ENCODE measurements at regions not wholly inside any gene's neighbourhood (a gene's known extent, or its start where the extent isn't known, plus 50 kb on each side); places are given as distances from the start of the nearest gene placed in this dataset.
"Not testable (repeated sequence)": the region's sequence is repeated elsewhere in the genome, so short reads cannot be mapped to it uniquely, and the experiment has no call there.

- no peak for DNase-seq (ENCODE audit: extremely low read depth in 1 of 2, low read depth in 1 of 2)
Observed at GRCh38 chr13:109941951-109942350, 155.6 kb upstream of the IRS2 start.

DNA sequence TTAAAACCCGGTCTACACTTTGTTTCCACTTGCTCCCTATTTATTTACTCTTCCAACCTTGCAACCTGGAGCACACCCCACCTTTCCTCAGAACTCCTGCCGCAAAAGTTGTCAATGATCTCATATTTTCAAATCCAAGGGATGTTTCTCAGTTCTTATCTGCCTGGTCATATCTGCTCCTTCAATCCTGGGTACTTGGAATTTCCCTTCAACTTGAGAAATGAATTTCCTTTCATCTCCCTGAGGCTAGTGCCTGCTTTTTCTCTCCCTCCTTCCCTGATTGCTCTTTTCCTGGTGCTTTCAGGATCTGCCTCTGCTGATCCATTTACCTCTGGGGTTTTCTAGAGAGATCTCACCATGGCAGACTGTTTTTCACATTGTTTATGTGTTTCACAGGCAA lies 154.8 kb upstream of the IRS2 start:
- no peak for DNase-seq (ENCODE audit: extremely low read depth in 1 of 2, low read depth in 1 of 2)

DNA sequence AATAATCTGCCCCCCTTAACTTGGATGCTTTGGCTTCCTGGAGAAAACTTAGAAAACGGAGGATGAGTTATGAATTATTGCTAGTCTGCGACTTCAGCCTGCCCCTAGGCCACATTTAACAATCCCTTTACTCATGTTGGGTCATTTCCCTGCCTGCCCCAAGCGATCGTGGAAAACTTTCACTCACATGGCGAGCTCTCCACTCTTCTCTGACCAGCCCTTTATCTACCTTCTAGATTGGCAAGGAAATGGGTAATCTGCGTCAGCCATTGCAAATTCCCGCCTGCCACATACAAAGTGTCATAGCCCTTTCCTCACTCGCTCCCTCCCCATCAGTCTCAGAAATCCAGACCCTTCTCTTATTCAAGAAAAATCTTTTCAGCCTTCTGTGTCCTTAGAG lies 154.3 kb upstream of the IRS2 start:
- no peak for DNase-seq (ENCODE audit: extremely low read depth in 1 of 2, low read depth in 1 of 2)

GRCh38 chr13:109939838-109940237 lies 153.5 kb upstream of the IRS2 start:
- no peak for DNase-seq (ENCODE audit: extremely low read depth in 1 of 2, low read depth in 1 of 2)

- DNase-seq (ENCODE audit: extremely low read depth in 1 of 2, low read depth in 1 of 2): no peak
Observed at GRCh38 chr13:109939180-109939579, 152.8 kb upstream of the IRS2 start.

- DNase-seq (ENCODE audit: extremely low read depth in 1 of 2, low read depth in 1 of 2): no peak
Observed at GRCh38 chr13:109938255-109938936, 152.0 kb upstream of the IRS2 start.

DNA sequence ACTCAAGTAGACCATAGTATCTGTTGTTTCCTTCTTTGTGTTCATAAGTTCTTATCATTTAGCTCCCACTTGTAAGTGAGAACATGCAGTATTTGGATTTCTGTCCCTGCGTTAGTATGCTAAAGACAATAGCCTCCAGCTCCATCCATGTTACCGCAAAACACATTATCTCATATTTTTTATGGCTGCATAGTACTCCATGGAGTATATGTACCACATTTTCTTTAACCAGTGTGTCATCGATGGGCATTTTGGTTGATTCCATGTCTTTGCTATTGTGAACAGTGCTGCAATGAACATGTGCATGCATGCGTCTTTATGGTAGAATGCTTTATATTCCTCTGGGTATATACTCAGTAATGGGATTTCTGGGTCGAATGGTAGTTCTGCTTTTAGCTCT lies 148.1 kb upstream of the IRS2 start:
- not testable (repeated sequence) for DNase-seq (ENCODE audit: extremely low read depth in 1 of 2, low read depth in 1 of 2)

DNA sequence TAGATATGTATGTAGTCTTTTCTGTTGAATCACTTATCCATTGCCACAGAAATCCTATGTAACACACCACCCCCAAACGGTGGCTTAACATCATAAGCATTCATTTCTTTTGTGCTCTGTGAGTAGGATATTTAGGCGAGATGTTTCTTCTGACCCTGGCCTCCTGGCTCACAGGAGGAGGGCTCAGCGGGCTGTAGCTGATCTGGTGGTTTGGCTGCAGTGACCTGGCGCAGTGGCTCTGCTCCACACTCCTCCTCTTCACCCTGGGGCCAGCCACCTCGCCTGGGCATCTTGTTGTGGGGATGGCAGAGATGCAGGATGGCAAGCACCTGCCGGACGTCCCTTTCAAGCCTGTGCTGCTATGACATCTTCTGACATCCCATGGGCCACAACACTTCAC lies 147.1 kb upstream of the IRS2 start:
- no peak for DNase-seq (ENCODE audit: extremely low read depth in 1 of 2, low read depth in 1 of 2)

DNA sequence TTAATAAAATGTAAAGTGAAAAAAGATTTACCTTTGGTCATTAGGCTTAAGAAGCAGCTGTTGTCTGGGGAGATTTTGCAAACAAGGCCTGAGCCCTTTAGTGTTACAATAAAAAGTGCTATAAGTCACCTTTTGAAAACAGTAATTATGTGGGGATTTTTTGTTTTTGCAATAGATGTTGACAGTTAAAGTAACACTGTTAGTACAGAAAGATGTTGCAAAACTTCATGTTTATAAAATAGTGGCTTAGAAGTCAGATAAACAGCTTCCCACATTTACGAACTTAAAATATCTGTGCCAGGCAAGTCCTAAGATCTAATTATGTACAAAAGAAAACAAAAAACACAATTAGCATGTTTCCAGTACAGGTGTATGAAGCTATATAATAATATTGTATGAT lies 138.0 kb upstream of the IRS2 start:
- DNase-seq (ENCODE audit: extremely low read depth in 1 of 2, low read depth in 1 of 2): no peak

- no peak for DNase-seq (ENCODE audit: extremely low read depth in 1 of 2, low read depth in 1 of 2)
Observed at GRCh38 chr13:109922518-109922917, 136.1 kb upstream of the IRS2 start.

DNA sequence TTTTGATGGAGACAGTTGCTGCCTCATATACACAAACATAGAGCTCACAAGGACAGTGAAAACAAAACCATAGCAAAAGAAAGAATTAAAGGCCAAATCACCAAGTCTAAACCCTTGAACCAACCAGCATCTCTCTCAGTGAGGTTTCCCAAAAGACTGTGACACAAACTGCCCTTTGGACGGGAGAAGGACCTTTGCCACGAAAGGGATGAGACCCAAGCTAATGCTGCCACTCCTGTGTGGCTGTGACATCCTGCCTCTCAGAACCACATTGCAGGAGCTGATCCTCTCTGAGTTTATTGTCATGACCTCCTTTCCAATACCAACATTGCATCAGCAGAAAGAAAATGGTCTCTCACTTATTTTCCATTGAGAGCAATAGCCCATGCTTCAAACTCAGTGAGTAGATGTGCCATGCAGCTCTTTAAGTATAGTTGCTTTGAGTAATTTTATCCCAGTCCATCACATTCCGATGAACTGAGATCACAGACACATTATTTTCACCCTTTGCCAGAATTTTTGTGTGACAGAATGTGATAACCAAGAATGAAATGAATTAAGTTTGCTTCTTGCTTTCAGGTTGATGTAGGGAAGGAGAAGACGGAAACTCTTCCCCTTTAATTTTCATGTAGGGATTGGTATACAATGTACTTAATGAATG lies 133.5 kb upstream of the IRS2 start:
- DNase-seq (ENCODE audit: extremely low read depth in 1 of 2, low read depth in 1 of 2): no peak

DNA sequence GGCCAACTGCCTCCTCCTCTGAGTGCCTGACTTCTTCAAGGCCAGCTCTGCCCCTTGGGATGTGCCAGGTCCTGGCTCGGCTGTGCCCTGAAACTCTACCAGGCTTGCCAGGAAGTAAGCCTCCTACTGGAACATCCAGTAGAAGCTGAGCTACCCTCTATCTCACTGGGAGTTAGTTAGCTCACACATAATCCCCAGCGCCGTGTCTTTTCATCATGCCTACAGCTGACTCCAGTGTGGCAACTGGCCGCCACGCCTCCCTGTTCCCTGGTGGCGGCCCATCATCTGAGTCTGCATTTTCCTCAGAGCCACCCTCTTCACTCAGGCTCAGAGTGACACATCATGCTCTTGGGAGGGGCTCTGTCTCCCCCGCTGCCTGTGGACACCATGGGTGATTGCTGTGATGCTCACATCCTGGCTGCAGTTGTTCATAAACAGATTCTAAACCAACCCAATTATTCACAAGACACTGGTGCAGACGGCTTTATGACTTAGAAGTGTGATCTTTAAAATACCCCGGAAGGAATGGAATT lies 131.9 kb upstream of the IRS2 start:
- no peak for DNase-seq (ENCODE audit: extremely low read depth in 1 of 2, low read depth in 1 of 2)

DNA sequence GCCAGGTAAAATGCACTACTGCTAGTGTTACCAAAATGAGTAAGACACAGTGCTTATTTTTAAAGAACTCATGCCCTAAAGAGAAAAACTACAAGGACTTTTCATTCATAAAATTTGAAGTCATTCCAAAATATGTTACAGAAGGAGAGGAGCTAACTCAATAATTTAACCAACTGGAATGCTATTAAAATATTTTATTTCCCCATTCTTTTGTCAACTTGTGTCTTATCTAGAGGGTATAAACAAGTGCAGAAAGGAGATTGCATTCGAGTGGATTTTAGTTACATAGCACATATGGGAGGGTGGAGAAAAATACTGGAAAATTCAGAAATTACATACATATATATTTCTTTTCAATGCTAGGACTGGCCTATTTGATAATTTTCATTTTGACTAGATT lies 131.0 kb upstream of the IRS2 start:
- DNase-seq (ENCODE audit: extremely low read depth in 1 of 2, low read depth in 1 of 2): no peak

DNA sequence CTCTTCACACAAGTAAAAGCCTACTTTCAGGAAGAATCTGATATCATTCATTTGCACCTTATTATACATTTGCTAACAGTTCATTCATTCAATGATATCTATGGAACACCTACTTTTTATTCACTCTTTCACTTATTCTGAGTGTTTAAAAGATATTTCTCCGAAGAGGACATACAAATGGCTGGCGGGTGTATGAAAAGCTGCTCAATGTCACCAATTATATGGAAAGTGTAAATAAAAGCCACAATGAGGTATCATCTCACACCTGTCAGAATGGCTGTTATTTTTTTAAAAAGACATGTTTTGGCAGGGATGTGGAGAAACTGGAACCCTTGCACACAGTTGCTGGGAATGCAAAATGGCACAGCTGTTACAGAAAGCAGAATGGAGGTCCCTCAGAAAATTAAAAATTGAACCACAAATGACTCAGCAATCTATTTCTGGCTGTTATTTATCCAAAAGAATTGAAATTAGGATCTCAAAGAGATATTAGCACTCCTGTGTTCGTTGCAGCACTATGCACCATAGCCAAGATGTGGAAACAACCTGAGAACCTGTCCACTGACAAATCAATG lies 127.6 kb upstream of the IRS2 start:
- DNase-seq (ENCODE audit: extremely low read depth in 1 of 2, low read depth in 1 of 2): no peak

GRCh38 chr13:109913186-109913585 lies 126.8 kb upstream of the IRS2 start:
- no peak for DNase-seq (ENCODE audit: extremely low read depth in 1 of 2, low read depth in 1 of 2)

- DNase-seq (ENCODE audit: extremely low read depth in 1 of 2, low read depth in 1 of 2): no peak
Observed at GRCh38 chr13:109910194-109910593, 123.8 kb upstream of the IRS2 start.

DNA sequence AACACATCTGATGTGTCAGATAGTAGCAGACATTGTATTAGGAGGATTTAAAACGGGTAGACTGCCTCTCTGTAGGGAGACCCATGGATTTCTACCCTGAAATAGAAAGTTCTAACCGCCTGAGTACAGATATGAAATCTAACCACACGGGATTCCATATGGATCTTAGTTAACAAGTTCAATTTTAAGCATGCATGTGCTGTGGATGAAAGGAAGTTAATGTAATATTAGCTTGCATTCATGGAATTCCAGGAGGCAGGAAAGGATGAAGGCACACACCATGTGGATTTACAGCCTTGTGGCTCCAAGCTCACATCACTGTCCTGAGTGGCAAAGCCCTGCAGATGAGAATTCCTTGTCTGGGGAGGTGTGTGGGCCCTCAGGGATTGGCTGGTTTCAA lies 120.6 kb upstream of the IRS2 start:
- DNase-seq (ENCODE audit: extremely low read depth in 1 of 2, low read depth in 1 of 2): no peak

- DNase-seq (ENCODE audit: extremely low read depth in 1 of 2, low read depth in 1 of 2): no peak
Observed at GRCh38 chr13:109904218-109904617, 117.8 kb upstream of the IRS2 start.

GRCh38 chr13:109900741-109901140 lies 114.4 kb upstream of the IRS2 start:
- no peak for DNase-seq (ENCODE audit: extremely low read depth in 1 of 2, low read depth in 1 of 2)

DNA sequence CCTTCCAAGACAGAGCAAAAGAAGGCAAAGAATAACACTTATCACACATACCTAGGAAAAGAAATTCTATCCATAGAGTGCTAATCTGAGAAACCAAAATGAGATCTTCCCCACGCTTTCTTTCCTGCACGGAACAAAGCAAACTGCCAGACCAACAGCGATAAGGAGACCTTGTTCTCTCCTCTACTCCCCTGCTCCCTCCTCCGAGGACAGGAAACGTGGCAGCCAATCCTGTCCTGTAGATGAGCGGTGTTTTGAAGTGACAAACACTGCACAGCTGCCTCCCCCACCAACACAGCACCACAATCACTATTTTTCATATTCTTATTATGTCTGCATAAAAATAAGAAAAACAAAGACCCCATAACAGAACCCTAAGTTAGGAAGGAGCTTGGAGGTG lies 113.9 kb upstream of the IRS2 start:
- DNase-seq (ENCODE audit: extremely low read depth in 1 of 2, low read depth in 1 of 2): no peak

DNA sequence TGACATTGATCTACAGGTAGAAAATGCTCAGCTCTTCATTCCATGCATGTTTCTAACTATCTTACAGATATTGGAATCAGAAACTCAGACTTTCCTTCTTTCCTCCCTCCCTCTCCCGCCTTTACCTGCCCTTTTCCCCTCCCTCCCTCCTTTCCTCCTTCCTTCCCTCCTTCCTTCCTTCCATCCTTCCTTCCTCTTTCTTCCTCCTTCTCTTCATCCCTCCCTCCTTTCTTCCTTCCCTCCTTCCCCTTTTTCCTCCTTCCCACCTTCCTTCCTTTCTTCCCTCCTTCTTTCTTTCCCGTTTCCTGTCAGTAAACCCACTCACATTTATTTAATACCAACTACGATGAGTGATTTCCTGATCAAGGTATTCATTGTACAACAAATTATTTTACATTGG lies 113.4 kb upstream of the IRS2 start:
- no peak for DNase-seq (ENCODE audit: extremely low read depth in 1 of 2, low read depth in 1 of 2)

DNA sequence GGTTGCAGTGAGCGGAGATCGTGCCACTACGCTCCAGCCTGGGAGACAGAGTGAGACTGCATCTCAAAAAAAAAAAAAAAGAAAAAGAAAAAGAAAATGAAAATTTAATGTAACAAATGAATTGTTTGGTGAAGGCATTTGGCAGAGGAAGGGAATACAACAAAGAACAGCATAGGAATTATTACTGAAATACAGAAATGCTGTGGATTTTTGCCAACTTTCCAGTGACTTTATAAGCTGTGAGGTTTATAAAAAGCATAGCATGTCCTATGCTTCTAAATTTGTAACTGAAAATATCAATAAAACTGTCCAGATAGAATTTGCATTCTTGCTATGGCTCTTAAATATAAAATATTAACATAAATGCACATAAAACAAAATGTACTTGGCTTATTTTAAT lies 112.9 kb upstream of the IRS2 start:
- DNase-seq (ENCODE audit: extremely low read depth in 1 of 2, low read depth in 1 of 2): no peak

Data from stimulated activated CD8-positive, alpha-beta memory T cell treated with anti-CD3 and anti-CD28 coated beads, Interleukin-7, amount 100 ng/mL, for 48 hours (primary cell).